GM06990 (cell line): ENCODE measurements at regions not wholly inside any gene's neighbourhood (a gene's known extent, or its start where the extent isn't known, plus 50 kb on each side); places are given as distances from the start of the nearest gene placed in this dataset.

Experiments used
- DNase-seq: peaks from one replicate; pipeline ENCODE4 v3.0.0-alpha.2; 2011; ENCODE audit not compliant: insufficient read length; ENCODE audit errors: extremely low read depth
- H3K27me3 ChIP-seq: replicated peaks from 2 replicates; pipeline ENCODE4 v1.6.0; 2011; ENCODE audit warnings: low read length; ENCODE audit not compliant: control insufficient read depth, insufficient read depth
- H3K36me3 ChIP-seq: 2 replicates; pipeline ENCODE4 v1.5.1; 2011; ENCODE audit warnings: low read length; ENCODE audit not compliant: control insufficient read depth, insufficient read depth
- H3K4me3 ChIP-seq: replicated peaks from 2 replicates; pipeline ENCODE4 v1.5.1; 2011; ENCODE audit warnings: low read depth, mild to moderate bottlenecking, control low read depth, low read length
- CTCF ChIP-seq: IDR thresholded peaks from 2 replicates; pipeline ENCODE4 v1.5.1; 2011; ENCODE audit warnings: low read length, control low read depth, mild to moderate bottlenecking, inconsistent platforms; ENCODE audit not compliant: insufficient read depth, poor library complexity, severe bottlenecking

- TF ChIP-seq CTCF = no peak
- no peaks in the 10 kb centered on the region for H3K36me3 ChIP-seq
- H3K4me3 ChIP-seq = no peak overlapping the region
- DNase-seq = no peak
- no peaks in the 10 kb centered on the region; the same call in none of the 2 replicates for H3K27me3 ChIP-seq
Observed at GRCh38 chr20:1757606-1758512, 100.3 kb upstream of the SIRPG start.

GRCh38 chr20:1757072-1757471 is 99.5 kb upstream of the SIRPG start:
- no peak overlapping the region for H3K4me3 ChIP-seq
- H3K36me3 ChIP-seq = no peaks in the 10 kb centered on the region
- no peaks in the 10 kb centered on the region; the same call in none of the 2 replicates for H3K27me3 ChIP-seq
- TF ChIP-seq CTCF = no peak
- no peak for DNase-seq

GRCh38 chr20:1754749-1755148 is 97.2 kb upstream of the SIRPG start:
- DNase-seq = no peak
- H3K27me3 ChIP-seq = no peaks in the 10 kb centered on the region; the same call in none of the 2 replicates
- TF ChIP-seq CTCF = no peak
- H3K36me3 ChIP-seq = no peaks in the 10 kb centered on the region
- no peak overlapping the region for H3K4me3 ChIP-seq

GRCh38 chr20:1754306-1754705 is 96.7 kb upstream of the SIRPG start:
- TF ChIP-seq CTCF = no peak
- no peaks in the 10 kb centered on the region for H3K36me3 ChIP-seq
- H3K4me3 ChIP-seq = no peak overlapping the region
- no peaks in the 10 kb centered on the region; the same call in 1 of the 2 replicates for H3K27me3 ChIP-seq
- no peak for DNase-seq

- Histone ChIP-seq H3K4me3 (no peak overlapping the region), H3K36me3 (no peaks in the 10 kb centered on the region), H3K27me3 (no peaks in the 10 kb centered on the region; the same call in 1 of the 2 replicates)
- TF ChIP-seq CTCF = no peak
- no peak for DNase-seq
Observed at GRCh38 chr20:1752045-1752444, 94.5 kb upstream of the SIRPG start.
